Islet of Langerhans (tissue), 1 donor: ENCODE measurements at regions not wholly inside any gene's neighbourhood (a gene's known extent, or its start where the extent isn't known, plus 50 kb on each side); places are given as distances from the start of the nearest gene placed in this dataset.
"Not testable (repeated sequence)": the region's sequence is repeated elsewhere in the genome, so short reads cannot be mapped to it uniquely, and the experiment has no call there.

Source experiments
- FAIRE-seq: peaks from one replicate; lab custom pipeline; 2011; peaks lifted over from hg19 to GRCh38; lab: Jason Lieb, UNC

- no peak for FAIRE-seq
Measured at GRCh38 chr6:40832691-40833090, 206.3 kb downstream of the UNC5CL start.

GRCh38 chr6:40831381-40831780 is 207.6 kb downstream of the UNC5CL start:
- FAIRE-seq, result no peak

GRCh38 chr6:40825102-40825501 is 213.9 kb downstream of the UNC5CL start:
- FAIRE-seq, result no peak

- FAIRE-seq, result not testable (repeated sequence)
Measured at GRCh38 chr6:40823917-40824891, 214.8 kb downstream of the UNC5CL start.

GRCh38 chr6:40822619-40823018 is 216.4 kb downstream of the UNC5CL start:
- no peak for FAIRE-seq

GRCh38 chr6:40819182-40819834 is 219.7 kb downstream of the UNC5CL start:
- FAIRE-seq, result no peak

GRCh38 chr6:40817369-40817768 is 221.7 kb downstream of the UNC5CL start:
- FAIRE-seq, result no peak

- no peak for FAIRE-seq
Measured at GRCh38 chr6:40816601-40817000, 222.4 kb downstream of the UNC5CL start.

- no peak for FAIRE-seq
Measured at GRCh38 chr6:40815731-40816130, 223.3 kb downstream of the UNC5CL start.

GRCh38 chr6:40810171-40810570 is 223.0 kb upstream of the LRFN2 start:
- no peak for FAIRE-seq

- no peak for FAIRE-seq
Measured at GRCh38 chr6:40809627-40810026, 222.5 kb upstream of the LRFN2 start.

- FAIRE-seq, result no peak
Measured at GRCh38 chr6:40807484-40807883, 220.3 kb upstream of the LRFN2 start.

- FAIRE-seq, result no peak
Measured at GRCh38 chr6:40806256-40806864, 219.2 kb upstream of the LRFN2 start.

GRCh38 chr6:40805336-40805735 is 218.2 kb upstream of the LRFN2 start:
- FAIRE-seq, result no peak

- no peak for FAIRE-seq
Measured at GRCh38 chr6:40804905-40805304, 217.7 kb upstream of the LRFN2 start.

GRCh38 chr6:40803897-40804702 is 216.9 kb upstream of the LRFN2 start:
- FAIRE-seq, result no peak

GRCh38 chr6:40802481-40802880 is 215.3 kb upstream of the LRFN2 start:
- FAIRE-seq, result no peak

- FAIRE-seq, result no peak
Measured at GRCh38 chr6:40799296-40800140, 212.4 kb upstream of the LRFN2 start.

- FAIRE-seq, result no peak
Measured at GRCh38 chr6:40798069-40798770, 211.1 kb upstream of the LRFN2 start.
